Urinary bladder (tissue), 3 donors: ENCODE measurements at regions not wholly inside any gene's neighbourhood (a gene's known extent, or its start where the extent isn't known, plus 50 kb on each side); places are given as distances from the start of the nearest gene placed in this dataset.

ENCODE experiments used
- DNase-seq: peaks from one replicate; pipeline ENCODE4 v3.0.0-alpha.2; 2015; ENCODE audit errors: extremely low spot score
- H3K27ac ChIP-seq: one replicate; pipeline ENCODE4 v1.5.1; 2013; ENCODE audit warnings: low read depth, mild to moderate bottlenecking, moderate library complexity
- H3K36me3 ChIP-seq: one replicate; pipeline ENCODE4 v1.6.1; 2013; ENCODE audit warnings: mild to moderate bottlenecking, moderate library complexity; ENCODE audit not compliant: insufficient read depth
- H3K4me1 ChIP-seq: one replicate; pipeline ENCODE4 v1.6.1; 2013; ENCODE audit warnings: mild to moderate bottlenecking, moderate library complexity; ENCODE audit not compliant: insufficient read depth
- H3K4me3 ChIP-seq: one replicate; pipeline ENCODE4 v1.5.1; 2013; ENCODE audit warnings: low read depth, low read length
- WGBS: extraction: QIAGEN DNeasy Blood & Tissue Kit; methylation state at CpG from one replicate; pipeline ENCODE4 v1.1.7; 2013; 5-methylcytosine and 5-hydroxymethylcytosine counted together
- donor health status: healthy with polysubstance abuse.
- donor health status: healthy.

DNA sequence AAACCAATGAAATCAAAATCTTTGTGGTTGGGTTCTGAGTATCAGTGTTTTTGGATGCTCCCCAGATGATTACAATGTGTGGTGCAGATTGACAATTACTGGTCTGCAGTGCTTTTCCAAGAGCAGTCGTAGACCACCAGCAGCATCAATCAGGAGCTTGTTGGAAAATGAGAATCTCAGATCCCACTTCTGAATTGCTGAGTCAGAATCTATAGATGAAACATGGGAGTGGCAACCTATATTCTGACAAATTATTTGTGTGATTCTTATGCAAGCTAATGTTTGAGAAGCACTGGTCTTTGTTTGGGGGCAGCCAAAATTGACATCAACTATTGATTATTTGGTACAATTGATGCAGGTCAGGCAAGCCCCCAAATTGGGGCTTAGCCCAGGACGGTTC is 539.9 kb upstream of the BTBD3 start:
- H3K27ac ChIP-seq, result no peak overlapping the region
- no peaks in the 10 kb centered on the region for H3K36me3 ChIP-seq
- 89% methylated on average over 2 of the region's 2 CpGs for WGBS
- no peak for DNase-seq
- no peak overlapping the region for H3K4me3 ChIP-seq
- peaks cover 1% of the 10 kb centered on the region for H3K4me1 ChIP-seq

DNA sequence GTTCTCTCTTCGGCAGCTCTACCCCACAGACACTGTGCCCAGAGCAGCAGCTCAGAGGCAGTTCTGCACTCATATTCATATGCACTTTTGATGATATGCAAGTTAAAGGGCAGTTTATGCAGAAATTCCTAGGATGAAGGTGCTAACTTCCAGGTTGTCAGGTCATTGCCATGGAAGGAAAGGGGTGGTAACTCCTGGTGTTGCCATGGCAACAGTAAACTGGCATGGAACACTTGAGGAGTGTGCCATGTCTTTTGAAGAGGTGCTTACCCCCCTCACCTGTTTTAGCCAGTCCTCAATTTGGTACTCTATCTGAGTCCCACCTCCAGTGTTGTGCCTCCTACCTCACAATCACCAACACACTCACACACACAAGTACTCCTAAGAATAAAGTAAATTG is 539.4 kb upstream of the BTBD3 start:
- peaks cover 1% of the 10 kb centered on the region for H3K4me1 ChIP-seq
- DNase-seq, result no peak
- 91% methylated on average over 1 of the region's 1 CpG for WGBS

GRCh38 chr20:11379257-11380011 is 538.3 kb upstream of the BTBD3 start:
- DNase-seq, result no peak
- WGBS, result 54% methylated on average over 16 of the region's 16 CpGs
- Histone ChIP-seq H3K4me3 (no peak overlapping the region), H3K27ac (no peak overlapping the region), H3K4me1 (peaks cover 1% of the 10 kb centered on the region), H3K36me3 (no peaks in the 10 kb centered on the region)

More for the DNA sequence above, 539.4 kb upstream of the BTBD3 start:
- no peaks in the 10 kb centered on the region for H3K36me3 ChIP-seq
- no peak overlapping the region for H3K27ac ChIP-seq
- no peak overlapping the region for H3K4me3 ChIP-seq

GRCh38 chr20:11380283-11380682 is 537.4 kb upstream of the BTBD3 start:
- H3K27ac ChIP-seq, result no peak overlapping the region
- 74% methylated on average over 1 of the region's 1 CpG for WGBS
- no peak for DNase-seq

DNA sequence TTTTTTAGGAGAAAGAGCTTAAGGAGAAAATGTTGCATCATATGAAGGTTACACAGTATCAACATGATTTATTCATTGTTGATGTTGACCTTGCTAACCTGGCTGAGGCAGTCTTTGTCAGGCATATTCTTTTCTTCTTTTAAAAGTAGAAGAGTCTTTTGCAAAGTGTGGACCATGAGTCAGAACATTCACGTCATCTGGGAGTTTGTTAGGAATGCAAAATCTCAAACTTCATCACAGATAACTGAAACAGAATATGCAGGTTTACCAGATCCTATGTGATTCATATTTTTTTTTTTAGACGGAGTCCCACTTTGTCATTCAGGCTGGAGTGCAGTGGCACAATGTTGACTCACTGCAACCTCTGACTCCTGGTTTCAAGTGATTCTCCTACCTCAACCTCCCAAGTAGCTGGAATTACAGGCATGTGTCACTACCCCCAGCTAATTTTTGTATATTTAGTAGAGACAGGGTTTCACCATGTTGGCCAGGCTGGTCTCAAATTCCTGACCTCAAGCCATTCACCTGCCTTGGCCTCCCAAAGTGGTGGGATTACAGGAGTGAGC is 530.4 kb upstream of the BTBD3 start:
- Histone ChIP-seq H3K4me1 (no peaks in the 10 kb centered on the region), H3K36me3 (no peaks in the 10 kb centered on the region), H3K4me3 (no peak overlapping the region), H3K27ac (no peak overlapping the region)
- DNase-seq, result no peak
- 54% methylated on average over 2 of the region's 2 CpGs for WGBS

More at GRCh38 chr20:11380283-11380682, 537.4 kb upstream of the BTBD3 start:
- no peak overlapping the region for H3K4me3 ChIP-seq
- H3K4me1 ChIP-seq, result peaks cover 1% of the 10 kb centered on the region
- no peaks in the 10 kb centered on the region for H3K36me3 ChIP-seq

- Histone ChIP-seq H3K27ac (no peak overlapping the region), H3K36me3 (no peaks in the 10 kb centered on the region), H3K4me1 (no peaks in the 10 kb centered on the region), H3K4me3 (no peak overlapping the region)
- no peak for DNase-seq
Measured at GRCh38 chr20:11389186-11389585, 528.5 kb upstream of the BTBD3 start.

GRCh38 chr20:11391591-11391990 is 526.1 kb upstream of the BTBD3 start:
- Histone ChIP-seq H3K4me3 (no peak overlapping the region), H3K4me1 (no peaks in the 10 kb centered on the region), H3K27ac (no peak overlapping the region), H3K36me3 (no peaks in the 10 kb centered on the region)
- no peak for DNase-seq
- WGBS, result 22% methylated on average over 2 of the region's 2 CpGs

DNA sequence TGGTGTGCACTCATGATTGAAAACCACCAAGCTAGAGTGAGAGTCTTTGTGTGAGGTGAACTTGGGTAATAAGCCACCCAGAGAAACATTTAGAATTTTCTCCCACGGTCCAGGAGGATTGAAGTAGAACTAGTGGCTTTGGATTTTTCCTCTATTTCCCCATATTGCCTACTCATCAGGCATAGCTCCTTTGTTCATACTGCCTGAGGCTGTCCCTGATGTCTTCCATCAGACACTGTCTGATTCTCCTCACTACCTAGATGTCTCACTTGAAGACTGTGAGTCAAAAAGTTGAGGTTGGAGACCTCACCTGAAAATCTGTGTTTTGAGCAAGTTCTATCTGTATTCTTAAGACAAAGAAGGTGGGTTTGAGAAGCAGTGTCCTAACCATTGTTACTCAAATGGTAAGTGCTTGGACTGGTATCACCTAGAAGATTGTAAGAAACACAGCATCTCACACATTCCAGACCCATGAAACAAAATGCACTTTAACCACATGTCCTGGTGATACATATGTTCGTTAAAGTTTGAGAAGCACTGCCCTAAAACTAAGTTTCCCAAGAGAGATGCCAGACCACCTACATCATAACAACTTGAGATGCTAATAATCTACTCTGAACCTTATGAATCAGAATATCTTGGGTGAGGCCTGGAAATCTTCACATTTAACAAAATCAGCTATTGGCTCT is 523.4 kb upstream of the BTBD3 start:
- Histone ChIP-seq H3K4me3 (no peak overlapping the region), H3K36me3 (no peaks in the 10 kb centered on the region), H3K4me1 (no peaks in the 10 kb centered on the region), H3K27ac (no peak overlapping the region)
- WGBS, result 91% methylated on average over 2 of the region's 2 CpGs
- DNase-seq, result no peak

- no peak for DNase-seq
- H3K4me3 ChIP-seq, result no peak overlapping the region
- no peaks in the 10 kb centered on the region for H3K36me3 ChIP-seq
- H3K4me1 ChIP-seq, result no peaks in the 10 kb centered on the region
- 87% methylated on average over 2 of the region's 2 CpGs for WGBS
- H3K27ac ChIP-seq, result no peak overlapping the region
Measured at GRCh38 chr20:11395581-11395980, 522.1 kb upstream of the BTBD3 start.

GRCh38 chr20:11401988-11402387 is 515.7 kb upstream of the BTBD3 start:
- no peak for DNase-seq
- H3K27ac ChIP-seq, result no peak overlapping the region
- no peaks in the 10 kb centered on the region for H3K4me1 ChIP-seq
- WGBS, result 92% methylated on average over 3 of the region's 3 CpGs
- H3K4me3 ChIP-seq, result no peak overlapping the region
- H3K36me3 ChIP-seq, result no peaks in the 10 kb centered on the region

GRCh38 chr20:11403711-11404110 is 514.0 kb upstream of the BTBD3 start:
- WGBS, result 15% methylated on average over 2 of the region's 2 CpGs
- H3K27ac ChIP-seq, result no peak overlapping the region
- H3K36me3 ChIP-seq, result no peaks in the 10 kb centered on the region
- no peaks in the 10 kb centered on the region for H3K4me1 ChIP-seq
- DNase-seq, result no peak
- no peak overlapping the region for H3K4me3 ChIP-seq

DNA sequence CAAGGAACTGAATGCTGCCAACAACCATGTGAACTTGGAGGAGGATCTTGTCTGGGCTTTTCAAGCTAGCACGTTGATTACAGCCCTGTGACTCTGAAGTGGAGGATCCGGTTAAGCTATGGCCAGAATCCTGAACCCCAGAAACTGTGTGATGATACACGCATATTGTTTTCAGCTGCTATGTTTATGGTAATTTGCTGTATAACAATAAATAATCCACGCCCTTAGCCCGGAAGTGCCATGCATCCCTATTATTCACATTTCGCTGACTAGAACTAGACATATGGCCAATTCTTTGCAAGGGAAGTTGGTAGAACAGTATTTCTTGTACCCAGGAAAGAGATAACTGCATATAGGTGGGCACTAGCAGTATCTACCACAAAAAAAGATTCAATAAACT is 510.8 kb upstream of the BTBD3 start:
- DNase-seq, result no peak
- H3K27ac ChIP-seq, result no peak overlapping the region

DNA sequence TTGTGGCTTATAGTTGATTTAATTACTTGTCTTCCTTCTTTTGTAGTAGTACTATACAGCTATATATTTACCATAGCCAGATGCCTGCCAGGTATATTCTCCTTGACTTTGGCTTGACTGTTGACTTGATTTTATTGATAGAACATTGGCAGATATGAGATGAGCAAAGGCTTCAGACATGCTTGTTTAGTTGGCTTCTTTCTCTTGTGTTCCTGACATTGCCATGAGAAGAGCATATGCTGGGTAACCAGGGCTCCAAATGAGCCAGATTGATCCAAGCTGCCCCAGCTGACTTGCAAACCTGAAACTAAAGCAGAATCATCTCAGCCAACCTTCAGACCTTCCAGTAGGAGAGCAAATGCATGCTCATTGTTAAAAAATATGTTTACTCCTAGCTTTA is 508.1 kb upstream of the BTBD3 start:
- H3K36me3 ChIP-seq, result no peaks in the 10 kb centered on the region
- DNase-seq, result no peak
- no peak overlapping the region for H3K4me3 ChIP-seq
- no peaks in the 10 kb centered on the region for H3K4me1 ChIP-seq
- H3K27ac ChIP-seq, result no peak overlapping the region

More for the DNA sequence above, 510.8 kb upstream of the BTBD3 start:
- Histone ChIP-seq H3K36me3 (no peaks in the 10 kb centered on the region), H3K4me1 (no peaks in the 10 kb centered on the region), H3K4me3 (no peak overlapping the region)
- WGBS, result 85% methylated on average over 6 of the region's 6 CpGs

GRCh38 chr20:11411765-11412164 is 505.9 kb upstream of the BTBD3 start:
- 91% methylated on average over 11 of the region's 11 CpGs for WGBS
- Histone ChIP-seq H3K4me3 (no peak overlapping the region), H3K27ac (no peak overlapping the region), H3K36me3 (no peaks in the 10 kb centered on the region), H3K4me1 (no peaks in the 10 kb centered on the region)
- no peak for DNase-seq
